Ureter (tissue), 1 donor: ENCODE measurements at regions not wholly inside any gene's neighbourhood (a gene's known extent, or its start where the extent isn't known, plus 50 kb on each side); places are given as distances from the start of the nearest gene placed in this dataset.
"Not testable (repeated sequence)": the region's sequence is repeated elsewhere in the genome, so short reads cannot be mapped to it uniquely, and the experiment has no call there.

Source experiments
- DNase-seq: peaks from one replicate; pipeline ENCODE4 v3.0.0-alpha.2; 2020; ENCODE audit warnings: low spot score
- donor health status: DM: yes; HTN: yes; CAD: no.

DNA sequence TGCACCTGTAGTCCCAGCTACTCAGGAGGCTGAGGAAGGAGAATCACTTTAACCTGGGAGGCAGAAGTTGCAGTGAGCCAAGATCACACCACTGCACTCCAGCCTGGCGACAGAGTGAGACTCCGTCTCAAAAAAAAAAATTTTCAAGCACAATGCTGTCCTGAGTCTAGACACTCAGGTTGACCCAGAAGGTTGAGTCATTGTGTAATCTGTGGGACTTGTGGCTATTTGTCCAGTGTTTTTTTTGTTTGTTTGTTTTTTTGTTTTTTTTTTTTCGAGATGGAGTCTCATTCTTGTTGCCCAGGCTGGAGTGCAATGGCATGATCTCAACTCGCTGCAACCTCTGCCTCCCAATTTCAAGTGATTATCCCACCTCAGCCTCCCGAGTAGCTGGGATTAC is 74.3 kb upstream of the SOX13 start:
- not testable (repeated sequence) for DNase-seq

DNA sequence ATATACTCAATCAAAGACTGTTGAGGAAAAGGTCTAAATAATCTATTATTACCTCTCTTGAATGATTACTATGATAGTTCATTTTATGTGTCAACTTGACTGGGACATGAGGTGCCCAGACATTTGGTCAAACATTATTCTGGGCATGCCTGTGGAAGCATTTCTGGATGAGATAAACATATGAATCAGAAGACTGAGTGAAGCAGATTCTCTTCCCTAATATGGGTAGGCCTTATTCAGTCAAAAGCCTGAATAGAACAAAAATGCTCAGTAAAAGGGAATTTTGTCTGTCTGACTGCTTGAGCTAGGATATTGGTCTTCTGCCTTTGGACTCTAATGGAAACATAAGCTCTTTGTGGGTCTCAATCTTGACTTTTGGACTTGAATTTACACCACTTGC is 73.3 kb upstream of the SOX13 start:
- no peak for DNase-seq

DNA sequence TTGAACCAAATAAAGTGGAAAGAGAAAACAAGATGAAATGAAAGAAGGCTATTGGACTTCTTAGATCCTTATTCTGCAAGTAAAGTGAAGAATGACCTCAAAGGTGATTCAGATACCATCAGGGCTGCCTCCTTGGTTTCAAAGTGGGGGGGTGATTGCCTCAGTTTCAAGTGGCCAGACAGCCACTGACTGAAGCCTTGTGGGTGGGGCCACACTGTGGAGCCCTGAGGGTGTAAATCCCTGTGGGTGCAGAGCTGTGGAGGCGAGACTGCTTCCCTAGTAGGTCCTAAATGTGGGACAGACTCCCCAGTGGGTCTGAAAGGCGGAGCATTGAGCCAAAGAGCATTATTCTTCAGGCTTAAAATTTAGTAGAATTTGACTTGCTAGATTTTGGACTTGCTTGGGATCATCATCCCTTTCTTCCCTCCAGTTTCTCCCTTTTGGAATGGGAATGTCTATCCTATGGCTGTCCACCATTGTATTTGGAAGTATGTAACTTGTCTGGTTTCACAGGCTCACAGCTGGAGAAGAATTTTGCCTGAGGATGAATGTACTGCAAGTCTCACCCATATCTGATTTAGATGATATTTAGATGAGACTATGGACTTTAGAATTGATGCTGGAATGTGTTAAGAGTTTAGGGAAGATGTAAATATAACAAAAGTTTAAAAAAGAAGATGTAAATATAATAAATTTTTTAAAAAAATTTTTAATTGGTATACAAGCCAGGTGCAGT is 71.6 kb upstream of the SOX13 start:
- DNase-seq, result no peak

DNA sequence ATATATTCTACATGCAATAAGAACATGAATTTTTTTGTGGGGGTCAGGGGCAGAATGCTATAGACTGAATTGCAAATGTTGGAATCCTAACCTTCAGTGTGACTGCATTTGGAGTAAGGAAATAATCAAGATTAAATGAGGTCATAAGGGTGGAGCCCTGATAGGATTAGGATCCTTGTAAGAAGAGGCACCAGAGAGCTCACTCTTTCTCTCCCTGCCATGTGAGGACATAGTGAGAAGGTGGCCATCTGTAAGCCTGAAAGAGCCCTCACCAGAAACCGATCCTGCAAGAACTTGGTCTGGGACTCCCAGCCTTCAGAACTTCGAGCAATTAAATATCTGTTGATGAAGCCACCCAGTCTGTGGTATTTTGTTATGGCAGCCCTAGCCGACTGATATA is 70.3 kb upstream of the SOX13 start:
- DNase-seq, result no peak

DNA sequence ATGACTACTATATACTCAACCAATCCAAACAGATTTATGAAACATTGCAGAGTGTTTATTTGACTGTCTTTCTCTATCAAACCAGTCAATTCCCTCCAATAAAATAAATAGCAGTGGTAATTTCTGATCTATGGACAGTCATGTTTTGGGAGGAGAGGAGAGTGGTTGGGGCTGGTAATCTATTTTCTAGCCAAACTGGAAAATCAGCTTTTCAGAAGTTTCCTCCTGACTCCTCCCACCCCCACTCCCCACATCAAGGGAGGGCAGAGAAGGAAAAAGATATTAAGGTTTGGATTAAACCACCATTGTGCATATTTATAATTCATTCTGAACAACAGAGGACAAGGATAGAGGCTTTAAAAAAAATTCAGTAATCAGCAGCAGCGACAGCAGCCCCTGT is 69.4 kb upstream of the SOX13 start:
- no peak for DNase-seq

DNA sequence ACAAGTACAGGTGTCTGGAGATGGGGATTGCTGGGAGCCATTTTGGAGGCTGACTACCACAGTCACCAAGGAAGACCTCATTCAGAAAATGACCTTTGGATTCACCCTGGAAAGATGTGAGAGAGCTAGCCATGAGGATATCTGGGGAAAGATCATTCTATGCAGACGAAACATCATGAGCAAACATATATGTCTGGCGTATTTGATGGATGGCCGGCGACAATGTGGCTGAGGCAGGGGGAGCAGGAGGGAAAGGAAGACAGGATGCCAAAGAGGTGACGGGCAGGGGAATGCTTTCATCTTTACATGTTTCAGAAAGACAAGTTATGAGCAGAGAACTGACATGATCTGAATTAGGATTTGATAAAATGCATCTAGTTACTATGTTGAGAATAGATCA is 61.5 kb upstream of the SOX13 start:
- no peak for DNase-seq

DNA sequence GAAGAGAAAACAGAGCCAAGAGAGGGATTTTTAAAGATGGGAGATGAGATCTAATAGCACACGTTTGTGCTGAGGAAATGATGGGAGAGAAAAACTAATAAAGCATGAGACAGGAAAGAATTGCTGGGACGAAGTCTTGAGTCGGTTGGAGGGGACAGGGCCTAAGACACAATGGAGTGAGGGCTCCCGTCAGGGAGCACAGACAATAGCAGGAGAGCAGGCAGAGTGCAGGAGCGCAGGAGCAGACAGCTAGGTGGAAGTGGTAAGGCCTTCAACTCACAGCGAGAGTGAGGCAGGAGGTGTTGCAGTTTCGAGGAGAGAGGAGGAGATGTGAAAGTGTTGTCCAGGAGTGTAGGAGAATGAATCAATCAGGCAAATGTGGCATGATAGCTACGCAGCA is 59.9 kb upstream of the SOX13 start:
- DNase-seq, result no peak

DNA sequence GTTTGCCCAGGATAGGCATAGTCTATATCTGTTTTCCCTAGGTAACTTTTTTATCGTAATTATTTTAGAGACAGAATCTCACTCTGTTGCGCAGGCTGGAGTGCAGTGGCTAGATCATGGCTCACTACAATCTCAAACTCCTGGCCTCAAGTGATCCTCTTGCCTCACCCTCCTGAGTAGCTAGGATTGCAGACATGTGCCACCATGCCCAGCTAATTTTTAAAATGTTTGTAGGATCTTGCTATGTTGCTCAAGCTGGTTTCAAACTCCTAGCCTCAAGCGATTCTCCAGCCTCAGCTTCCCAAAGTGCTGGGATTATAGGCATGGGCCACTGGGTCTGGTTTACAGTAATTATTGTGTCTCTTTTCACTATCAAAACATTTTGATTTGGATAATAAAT is 58.6 kb upstream of the SOX13 start:
- DNase-seq, result no peak

DNA sequence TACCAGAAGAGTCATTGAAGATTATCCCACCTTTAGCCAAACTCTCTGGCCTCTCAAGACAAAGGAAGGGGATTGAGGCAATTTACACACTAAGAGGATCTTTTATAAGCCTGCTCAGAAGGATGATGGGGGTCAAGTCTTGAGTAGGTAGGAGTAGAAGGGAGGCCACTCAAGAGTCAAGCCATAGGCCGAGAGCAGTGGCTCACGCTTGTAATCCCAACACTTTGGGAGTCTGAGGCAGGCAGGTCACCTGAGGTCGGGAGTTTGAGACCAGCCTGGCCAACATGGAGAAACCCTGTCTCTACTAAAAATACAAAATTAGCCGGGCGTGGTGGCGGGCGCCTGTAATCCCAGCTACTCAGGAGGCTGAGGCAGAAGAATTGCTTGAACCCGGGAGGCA is 58.0 kb upstream of the SOX13 start:
- not testable (repeated sequence) for DNase-seq

DNA sequence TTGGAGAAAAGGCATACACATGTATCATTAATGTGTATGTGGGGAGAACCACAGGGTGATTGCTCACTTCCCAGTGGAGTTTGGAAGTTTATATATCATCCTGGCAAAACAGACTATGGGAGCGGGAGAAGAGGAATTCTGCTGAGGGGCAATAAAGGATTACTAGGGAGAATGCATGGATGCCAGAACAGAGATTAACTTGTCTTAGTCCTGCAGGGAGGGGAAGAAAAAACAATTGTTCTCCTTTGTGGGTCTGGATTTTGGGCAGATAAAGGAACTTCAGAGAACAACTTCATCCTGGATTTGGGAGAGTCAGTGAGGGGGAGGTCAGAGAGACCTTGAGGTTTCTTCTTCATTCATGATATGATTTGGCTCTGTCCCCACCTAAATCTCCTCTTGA is 55.9 kb upstream of the SOX13 start:
- DNase-seq, result no peak

DNA sequence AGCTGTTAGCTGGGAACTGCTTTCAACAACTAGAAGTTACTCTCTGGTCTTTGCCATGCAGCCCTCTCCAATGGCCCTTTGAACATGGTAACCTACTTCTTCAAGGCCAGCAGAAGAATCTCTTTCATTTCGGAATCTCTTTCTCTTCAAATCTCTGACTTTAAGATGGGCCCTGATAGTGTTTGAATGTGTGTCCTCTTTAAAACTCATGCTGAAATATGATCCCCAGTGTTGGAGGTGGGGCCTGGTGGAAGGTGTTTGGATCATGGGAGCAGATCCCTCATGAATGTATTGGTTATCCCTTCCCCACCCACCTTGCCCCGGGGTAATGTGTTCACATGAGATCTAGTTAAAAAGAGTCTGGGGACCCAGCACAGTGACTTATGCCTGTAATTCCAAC is 54.5 kb upstream of the SOX13 start:
- no peak for DNase-seq
